ENCODE measurements at regions not wholly inside any gene's neighbourhood (a gene's known extent, or its start where the extent isn't known, plus 50 kb on each side); places are given as distances from the start of the nearest gene placed in this dataset.

DNA sequence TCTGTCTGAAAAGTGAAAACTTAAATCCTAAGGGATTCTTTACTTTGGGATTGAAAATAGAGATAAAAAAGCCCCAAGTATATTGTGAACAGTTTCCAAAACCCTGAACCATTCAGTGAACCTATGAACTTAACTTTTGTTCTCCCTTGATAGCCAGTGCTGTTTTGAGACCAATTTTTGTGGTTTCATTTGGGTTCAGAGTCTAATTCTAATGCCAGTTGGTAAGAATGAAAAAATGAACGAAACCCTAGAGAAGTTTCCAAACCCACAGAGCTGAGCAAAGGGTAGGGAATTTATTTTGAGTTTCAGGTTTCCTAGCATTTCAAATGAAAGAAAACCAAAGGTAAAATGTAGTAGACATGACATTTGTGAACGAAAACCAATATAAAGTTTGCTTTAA, 1366.8 kb downstream of the EFNA5 start:
- H3K27me3 ChIP-seq = no peaks in the 10 kb centered on the region
- DNase-seq (no peak), ATAC-seq (no peak)
- no peak overlapping the region for H3K4me3 ChIP-seq
- no peaks in the 10 kb centered on the region for H3K36me3 ChIP-seq
- no peaks in the 10 kb centered on the region for H3K9me3 ChIP-seq
- no peaks in the 10 kb centered on the region for H3K4me1 ChIP-seq
- no peak overlapping the region for H3K27ac ChIP-seq
- WGBS, 2 donors = 72 to 81% methylated on average over 2 of the region's 2 CpGs
- intact Hi-C loops (cut with DNase I) = no loop called here
- TF ChIP-seq, protein P1, sequence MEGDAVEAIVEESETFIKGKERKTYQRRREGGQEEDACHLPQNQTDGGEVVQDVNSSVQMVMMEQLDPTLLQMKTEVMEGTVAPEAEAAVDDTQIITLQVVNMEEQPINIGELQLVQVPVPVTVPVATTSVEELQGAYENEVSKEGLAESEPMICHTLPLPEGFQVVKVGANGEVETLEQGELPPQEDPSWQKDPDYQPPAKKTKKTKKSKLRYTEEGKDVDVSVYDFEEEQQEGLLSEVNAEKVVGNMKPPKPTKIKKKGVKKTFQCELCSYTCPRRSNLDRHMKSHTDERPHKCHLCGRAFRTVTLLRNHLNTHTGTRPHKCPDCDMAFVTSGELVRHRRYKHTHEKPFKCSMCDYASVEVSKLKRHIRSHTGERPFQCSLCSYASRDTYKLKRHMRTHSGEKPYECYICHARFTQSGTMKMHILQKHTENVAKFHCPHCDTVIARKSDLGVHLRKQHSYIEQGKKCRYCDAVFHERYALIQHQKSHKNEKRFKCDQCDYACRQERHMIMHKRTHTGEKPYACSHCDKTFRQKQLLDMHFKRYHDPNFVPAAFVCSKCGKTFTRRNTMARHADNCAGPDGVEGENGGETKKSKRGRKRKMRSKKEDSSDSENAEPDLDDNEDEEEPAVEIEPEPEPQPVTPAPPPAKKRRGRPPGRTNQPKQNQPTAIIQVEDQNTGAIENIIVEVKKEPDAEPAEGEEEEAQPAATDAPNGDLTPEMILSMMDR (IDR thresholded peaks at IDR 0.05) = no peak

- H3K4me1 ChIP-seq = no peaks in the 10 kb centered on the region
- H3K36me3 ChIP-seq = no peaks in the 10 kb centered on the region
- intact Hi-C loops (cut with DNase I) = no loop called here
- ATAC-seq = no peak
- no peak for DNase-seq
- no peaks in the 10 kb centered on the region for H3K27me3 ChIP-seq
- H3K9me3 ChIP-seq = no peaks in the 10 kb centered on the region
- H3K27ac ChIP-seq = no peak overlapping the region
- 20 to 51% methylated on average over 2 of the region's 2 CpGs for WGBS, 2 donors
- TF ChIP-seq, protein P1 (IDR thresholded peaks at IDR 0.05) = no peak
- no peak overlapping the region for H3K4me3 ChIP-seq
Measured at GRCh38 chr5:106292654-106293053, 1378.1 kb downstream of the EFNA5 start.

GRCh38 chr5:106290841-106291240, 1379.9 kb downstream of the EFNA5 start:
- ATAC-seq (no peak), DNase-seq (no peak)
- TF ChIP-seq, protein P1 (IDR thresholded peaks at IDR 0.05) = no peak
- no peaks in the 10 kb centered on the region for H3K36me3 ChIP-seq
- no peaks in the 10 kb centered on the region for H3K9me3 ChIP-seq
- H3K27me3 ChIP-seq = no peaks in the 10 kb centered on the region
- 71 to 73% methylated on average over 1 of the region's 1 CpG for WGBS, 2 donors
- no peak overlapping the region for H3K4me3 ChIP-seq
- intact Hi-C loops (cut with DNase I) = no loop called here
- H3K4me1 ChIP-seq = no peaks in the 10 kb centered on the region
- no peak overlapping the region for H3K27ac ChIP-seq

- WGBS, 2 donors = 63 to 71% methylated on average over 3 of the region's 3 CpGs
Measured at GRCh38 chr5:106288979-106289378, 1381.8 kb downstream of the EFNA5 start.

More at GRCh38 chr5:106288979-106289378, 1381.8 kb downstream of the EFNA5 start:
- Histone ChIP-seq H3K9me3 (no peaks in the 10 kb centered on the region), H3K4me3 (no peak overlapping the region), H3K27me3 (no peaks in the 10 kb centered on the region), H3K27ac (no peak overlapping the region), H3K4me1 (no peaks in the 10 kb centered on the region), H3K36me3 (no peaks in the 10 kb centered on the region)
- ATAC-seq = no peak
- DNase-seq = no peak
- intact Hi-C loops (cut with DNase I) = no loop called here
- TF ChIP-seq, protein P1 (IDR thresholded peaks at IDR 0.05) = no peak
